Stimulated activated naive CD8-positive, alpha-beta T cell treated with anti-CD3 and anti-CD28 coated beads, Interleukin-15, amount 100 ng/mL, for 72 hours (primary cell): ENCODE measurements at regions not wholly inside any gene's neighbourhood (a gene's known extent, or its start where the extent isn't known, plus 50 kb on each side); places are given as distances from the start of the nearest gene placed in this dataset.

ENCODE experiments used
- ATAC-seq: fragments of 150-1000 bp; cut with Tn5 transposase; 2 replicates; pipeline ENCODE4 v1.10.0; 2021; ENCODE audit warnings: mild to moderate bottlenecking, moderate library complexity
- DNase-seq, 2 donors: peaks; one replicate each; pipeline ENCODE4 v3.0.0; 2021 to 2022
- H3K27ac Mint-ChIP-seq, 2 donors: one replicate each; pipeline ENCODE4 v1.8.0; 2022; ENCODE audit warnings: mild to moderate bottlenecking in 2 of 2, mixed read lengths in 2 of 2, moderate library complexity in 2 of 2
- H3K27me3 Mint-ChIP-seq: one replicate; pipeline ENCODE4 v1.8.0; 2022; ENCODE audit warnings: mixed read lengths
- H3K4me1 Mint-ChIP-seq: one replicate; pipeline ENCODE4 v1.8.0; 2022; ENCODE audit warnings: mild to moderate bottlenecking, mixed read lengths
- H3K4me3 Mint-ChIP-seq, 2 donors: one replicate each; pipeline ENCODE4 v1.8.0; 2022; ENCODE audit warnings: mild to moderate bottlenecking in 2 of 2, mixed read lengths in 2 of 2, moderate library complexity in 1 of 2
- H3K9me3 Mint-ChIP-seq, 2 donors: one replicate each; pipeline ENCODE4 v1.8.0; 2022; ENCODE audit warnings: mixed read lengths in 2 of 2

DNA sequence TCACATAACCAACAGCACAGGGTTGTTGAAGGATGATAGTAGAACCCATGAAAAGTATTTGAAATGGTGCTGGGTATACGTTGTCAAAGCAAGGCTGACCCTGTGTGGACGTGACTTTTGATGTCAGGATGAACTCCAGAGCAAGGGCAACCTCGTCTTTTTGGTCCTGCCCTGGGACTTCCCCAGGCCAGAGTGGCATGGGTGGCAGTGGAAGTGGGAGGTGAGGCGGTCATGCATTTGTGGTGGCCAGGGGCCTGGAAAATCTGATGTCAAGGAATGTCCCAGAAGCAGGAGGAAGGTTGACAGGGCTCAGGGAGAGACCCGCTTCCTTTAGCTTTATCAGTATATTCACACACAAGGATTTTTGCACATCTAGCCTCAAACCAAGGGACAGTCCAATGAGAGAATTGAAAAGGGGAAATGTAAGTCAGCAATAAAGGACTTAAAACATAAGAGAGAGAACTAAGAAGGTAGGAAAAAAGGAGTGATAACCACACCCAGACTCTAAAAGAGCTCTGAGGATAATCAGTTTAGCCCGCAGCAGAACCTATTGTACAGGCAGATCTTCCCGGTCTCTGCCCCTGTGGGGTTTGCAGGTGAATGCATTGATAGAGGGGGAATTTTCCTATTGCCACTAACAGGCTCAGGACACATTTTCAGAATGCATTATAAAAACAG, 98.8 kb upstream of the HDGFL1 start:
- H3K4me3 Mint-ChIP-seq = no peak overlapping the region
- no peak for DNase-seq
- H3K27ac Mint-ChIP-seq = no peak overlapping the region
- H3K9me3 Mint-ChIP-seq = peaks cover 4 to 10% of the 10 kb centered on the region in 2 donors
- H3K4me1 Mint-ChIP-seq = no peaks in the 10 kb centered on the region
- no peaks in the 10 kb centered on the region for H3K27me3 Mint-ChIP-seq
- no peak for ATAC-seq

DNA sequence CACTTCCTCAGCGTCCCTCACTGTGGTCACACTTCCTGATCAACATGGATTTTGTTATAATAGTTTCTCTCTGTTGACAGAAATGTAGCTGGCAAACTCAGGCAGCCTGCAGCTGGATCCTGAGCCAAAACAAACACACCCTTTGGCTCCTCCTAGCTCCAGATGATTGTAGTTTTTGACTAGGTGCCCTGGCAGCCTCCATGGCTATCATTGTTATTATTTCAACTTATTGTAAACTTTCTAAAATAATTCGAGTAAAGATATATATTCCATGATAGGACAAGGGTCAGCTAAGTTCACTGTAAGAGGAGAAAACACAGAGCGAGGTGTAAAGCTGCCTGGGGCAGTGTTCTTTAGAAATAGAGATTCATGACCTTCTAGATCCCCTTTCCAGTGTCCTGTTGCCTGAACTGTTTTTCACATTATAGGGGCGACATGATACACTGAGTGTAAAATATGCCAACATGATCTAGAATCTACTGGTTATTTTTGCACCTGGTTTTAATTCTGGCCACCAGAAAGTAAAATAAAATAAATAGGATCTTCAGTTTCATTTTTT, 98.2 kb upstream of the HDGFL1 start:
- DNase-seq (no peak), ATAC-seq (no peak)
- Mint-ChIP-seq H3K27me3 (no peaks in the 10 kb centered on the region), H3K4me1 (no peaks in the 10 kb centered on the region), H3K27ac (no peak overlapping the region), H3K9me3 (peaks cover 4 to 6% of the 10 kb centered on the region in 2 donors), H3K4me3 (no peak overlapping the region)

DNA sequence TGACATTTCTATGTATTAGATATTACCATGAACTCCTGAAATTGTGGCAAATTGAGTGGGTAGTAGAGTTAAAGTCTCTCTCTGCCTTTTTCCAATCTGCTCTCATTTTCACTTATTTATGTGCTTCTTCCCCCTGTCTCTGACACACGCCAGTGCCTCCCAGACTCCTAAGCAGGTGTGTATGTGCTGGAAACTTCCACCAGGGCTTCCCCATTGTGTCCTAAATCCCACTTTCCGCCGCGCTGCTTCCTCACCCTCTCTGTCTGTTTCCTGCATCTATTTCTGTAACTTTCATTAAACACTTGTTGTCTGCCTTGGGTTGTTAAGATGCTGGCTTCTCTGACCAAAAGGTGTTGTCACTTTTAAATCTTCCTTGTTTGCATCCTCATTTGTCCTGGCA, 97.6 kb upstream of the HDGFL1 start:
- no peak for ATAC-seq
- H3K27ac Mint-ChIP-seq = no peak overlapping the region
- no peak overlapping the region for H3K4me3 Mint-ChIP-seq
- H3K9me3 Mint-ChIP-seq = peaks cover 1 to 4% of the 10 kb centered on the region in 2 donors
- no peaks in the 10 kb centered on the region for H3K4me1 Mint-ChIP-seq
- no peaks in the 10 kb centered on the region for H3K27me3 Mint-ChIP-seq
- DNase-seq = no peak

DNA sequence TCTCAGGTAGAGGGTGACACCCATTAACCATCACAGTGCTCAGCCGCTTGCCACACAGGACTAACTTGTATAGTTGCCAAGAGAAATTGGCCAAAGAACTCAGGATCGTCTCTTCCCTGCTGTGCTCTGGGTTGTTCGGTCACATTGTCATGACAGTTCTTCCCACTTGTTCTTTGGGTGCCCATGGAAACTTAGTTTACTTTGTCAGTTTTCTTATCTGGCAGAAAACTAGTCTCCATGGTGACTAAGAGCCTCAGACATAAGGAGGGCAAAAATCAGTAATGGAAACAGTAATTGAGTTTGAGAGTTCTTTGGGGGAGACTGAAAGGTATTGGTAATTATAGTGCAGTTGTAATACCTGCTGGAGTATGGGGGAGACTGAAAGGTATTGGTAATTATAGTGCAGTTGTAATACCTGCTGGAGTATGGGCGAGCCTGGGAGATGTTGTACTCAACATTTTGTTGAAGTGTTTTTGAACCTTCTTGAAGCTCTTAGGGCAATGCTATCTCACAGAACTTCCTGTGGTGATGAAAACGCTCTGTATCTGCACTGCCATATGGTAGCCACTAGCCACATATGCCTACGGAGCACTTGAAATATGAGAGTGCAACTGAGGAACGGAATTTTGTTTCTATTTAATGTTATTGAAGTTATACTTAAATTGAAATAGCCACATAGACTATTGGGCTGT, 95.2 kb upstream of the HDGFL1 start:
- ATAC-seq (no peak), DNase-seq (no peak)
- Mint-ChIP-seq H3K27me3 (no peaks in the 10 kb centered on the region), H3K4me1 (no peaks in the 10 kb centered on the region), H3K9me3 (peaks cover 0 to 4% of the 10 kb centered on the region in 2 donors), H3K4me3 (no peak overlapping the region), H3K27ac (no peak overlapping the region)

DNA sequence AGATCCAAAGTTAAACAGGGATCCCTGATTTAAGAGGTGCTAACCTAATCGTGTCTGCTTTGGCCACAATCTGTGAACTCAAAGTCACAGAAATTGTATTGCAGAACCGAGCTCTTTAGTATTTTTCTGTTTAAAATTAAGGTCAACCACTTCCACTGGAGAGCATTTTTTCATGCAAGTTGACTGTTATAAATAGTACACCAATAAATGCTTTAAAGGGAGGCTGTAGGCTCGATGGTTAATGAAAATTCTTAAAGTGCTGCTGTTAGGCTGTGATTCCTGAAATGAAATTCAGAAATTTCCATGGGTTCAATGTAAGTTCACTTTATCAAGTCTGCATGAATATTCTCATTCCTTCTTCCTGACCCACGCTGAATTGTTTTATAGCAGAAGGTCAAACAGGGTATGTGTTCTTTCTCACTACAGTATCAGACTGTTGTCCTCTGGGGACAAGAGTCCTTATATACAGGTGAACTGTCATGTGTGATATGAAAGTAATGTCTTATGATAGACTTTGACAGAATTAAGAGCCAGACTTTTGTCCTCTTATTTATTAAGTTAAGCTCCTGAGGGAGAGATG, 92.5 kb upstream of the HDGFL1 start:
- Mint-ChIP-seq H3K9me3 (peaks cover 0 to 1% of the 10 kb centered on the region in 2 donors), H3K4me3 (no peak overlapping the region), H3K27ac (no peak overlapping the region), H3K4me1 (no peaks in the 10 kb centered on the region), H3K27me3 (no peaks in the 10 kb centered on the region)
- DNase-seq = no peak
- ATAC-seq = no peak

DNA sequence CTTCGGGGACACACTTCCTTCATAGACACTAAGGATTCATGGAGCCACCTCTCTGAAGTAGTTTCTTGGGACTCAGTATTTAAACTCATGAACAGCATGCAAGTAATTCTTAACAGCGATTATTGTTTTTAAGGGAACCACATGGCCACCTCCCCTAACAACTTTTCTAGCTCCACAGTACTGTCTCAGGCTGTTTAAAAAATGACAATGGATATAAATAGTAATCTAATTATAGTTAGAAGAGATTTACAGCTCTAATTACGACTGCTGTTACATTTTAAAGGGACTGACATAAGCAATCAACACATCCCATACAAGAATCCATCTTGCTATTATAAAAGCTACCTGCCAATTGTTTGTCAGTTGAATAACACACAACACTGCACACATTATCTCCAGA, 72.1 kb upstream of the HDGFL1 start:
- no peak overlapping the region for H3K27ac Mint-ChIP-seq
- DNase-seq = no peak
- no peak overlapping the region for H3K4me3 Mint-ChIP-seq
- no peaks in the 10 kb centered on the region for H3K9me3 Mint-ChIP-seq
- ATAC-seq = no peak
- no peaks in the 10 kb centered on the region for H3K4me1 Mint-ChIP-seq
- H3K27me3 Mint-ChIP-seq = no peaks in the 10 kb centered on the region

DNA sequence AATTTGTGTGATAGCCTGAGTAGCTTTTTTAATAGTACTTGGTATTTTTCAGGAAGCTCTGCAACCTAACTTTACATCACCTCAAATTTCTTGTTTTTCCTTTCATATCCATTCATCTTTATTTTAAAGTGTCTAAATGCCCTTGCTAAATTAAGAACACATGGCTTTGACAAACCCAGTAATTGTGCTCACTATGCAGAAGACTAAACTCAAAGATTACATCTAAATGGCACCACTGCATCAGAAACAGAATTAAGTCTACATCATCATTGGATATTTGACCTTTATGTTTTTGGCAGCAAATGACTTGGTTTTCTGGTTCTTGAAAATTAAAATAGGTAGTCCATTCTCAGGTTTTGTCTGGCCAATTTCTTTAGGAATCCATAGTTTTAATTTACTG, 69.6 kb upstream of the HDGFL1 start:
- Mint-ChIP-seq H3K9me3 (no peaks in the 10 kb centered on the region), H3K27ac (no peak overlapping the region), H3K27me3 (no peaks in the 10 kb centered on the region), H3K4me1 (no peaks in the 10 kb centered on the region), H3K4me3 (no peak overlapping the region)
- ATAC-seq (no peak), DNase-seq (no peak)

DNA sequence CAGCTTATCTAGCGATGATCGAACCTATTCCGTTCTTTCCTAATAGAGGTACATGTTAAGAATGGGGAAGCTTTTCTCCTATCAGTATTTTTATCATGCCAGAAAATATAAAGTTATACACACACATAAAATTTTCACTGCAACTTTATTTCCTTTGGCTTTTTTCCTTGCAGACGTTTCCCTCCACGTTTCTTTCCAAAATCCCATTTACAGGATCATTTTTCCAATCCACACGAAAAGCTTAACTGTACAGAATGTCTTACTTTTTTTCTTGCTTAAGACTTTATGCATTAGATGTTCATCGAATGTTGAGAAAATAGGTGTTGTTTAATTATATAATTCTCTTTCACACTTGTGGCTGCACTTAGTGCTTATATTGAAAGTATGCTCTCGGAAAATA, 62.9 kb upstream of the HDGFL1 start:
- Mint-ChIP-seq H3K27me3 (no peaks in the 10 kb centered on the region), H3K9me3 (no peaks in the 10 kb centered on the region), H3K4me3 (no peak overlapping the region)

DNA sequence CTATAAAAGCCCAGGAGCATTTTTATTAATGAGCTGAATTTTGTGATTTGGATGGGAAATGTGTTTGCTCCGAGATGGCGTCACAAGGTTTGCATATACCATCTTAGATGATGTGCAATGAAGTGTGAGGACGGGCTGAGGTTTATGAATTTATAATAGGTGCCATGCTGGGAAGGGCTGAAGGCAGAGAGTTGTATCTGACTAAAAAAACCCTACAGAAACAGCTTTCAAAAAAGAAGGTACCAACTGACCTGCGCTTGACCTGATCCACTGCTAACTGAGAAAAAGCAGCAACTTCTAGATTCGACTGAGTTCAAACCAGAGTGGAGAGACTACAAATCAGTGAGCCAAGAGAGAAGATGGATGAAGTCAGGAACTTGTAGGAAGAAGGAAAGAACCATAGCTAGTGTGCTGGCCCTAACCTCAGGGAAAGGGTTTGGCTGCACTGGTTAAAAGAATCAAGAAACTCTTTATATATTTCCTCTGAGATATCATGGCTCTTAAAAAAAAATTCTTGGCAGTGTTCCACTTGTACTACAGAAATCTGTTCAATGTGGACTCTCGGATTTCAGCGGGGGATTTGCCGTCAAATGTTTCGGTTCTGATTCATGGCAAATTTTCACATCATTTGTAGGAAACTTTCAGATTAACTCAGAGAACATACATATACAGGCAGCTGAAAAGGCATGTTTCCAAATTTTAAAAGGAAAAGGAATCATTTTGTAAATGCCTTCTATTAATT, 56.5 kb upstream of the HDGFL1 start:
- Mint-ChIP-seq H3K4me1 (no peaks in the 10 kb centered on the region), H3K27me3 (no peaks in the 10 kb centered on the region), H3K9me3 (no peaks in the 10 kb centered on the region), H3K27ac (no peak overlapping the region), H3K4me3 (no peak overlapping the region)
- no peak for DNase-seq
- ATAC-seq = no peak

More for the DNA sequence above, 62.9 kb upstream of the HDGFL1 start:
- ATAC-seq (no peak), DNase-seq (no peak)
- Mint-ChIP-seq H3K4me1 (no peaks in the 10 kb centered on the region), H3K27ac (no peak overlapping the region)

DNA sequence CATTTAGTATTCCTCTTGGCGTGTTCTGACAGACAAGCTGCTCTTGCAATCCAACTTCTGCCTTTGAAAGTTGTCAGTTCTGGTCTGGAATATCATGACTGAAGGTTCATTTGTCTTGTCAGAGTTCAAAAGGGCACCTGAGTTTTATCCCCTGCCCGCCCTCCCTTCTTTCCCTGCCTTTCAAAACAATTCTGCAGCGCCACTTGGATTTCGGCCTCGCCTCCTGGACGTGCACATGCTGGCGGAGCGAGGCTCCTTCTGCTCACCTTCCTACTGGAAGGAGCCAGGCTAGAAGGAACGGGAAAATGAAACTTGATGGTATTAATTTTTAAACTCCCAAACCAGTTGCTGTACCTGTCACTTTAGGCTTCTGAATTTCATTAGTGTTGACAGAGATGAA, 55.7 kb upstream of the HDGFL1 start:
- Mint-ChIP-seq H3K27me3 (no peaks in the 10 kb centered on the region), H3K9me3 (no peaks in the 10 kb centered on the region), H3K4me1 (no peaks in the 10 kb centered on the region), H3K4me3 (no peak overlapping the region), H3K27ac (no peak overlapping the region)
- no peak for DNase-seq
- ATAC-seq = no peak

DNA sequence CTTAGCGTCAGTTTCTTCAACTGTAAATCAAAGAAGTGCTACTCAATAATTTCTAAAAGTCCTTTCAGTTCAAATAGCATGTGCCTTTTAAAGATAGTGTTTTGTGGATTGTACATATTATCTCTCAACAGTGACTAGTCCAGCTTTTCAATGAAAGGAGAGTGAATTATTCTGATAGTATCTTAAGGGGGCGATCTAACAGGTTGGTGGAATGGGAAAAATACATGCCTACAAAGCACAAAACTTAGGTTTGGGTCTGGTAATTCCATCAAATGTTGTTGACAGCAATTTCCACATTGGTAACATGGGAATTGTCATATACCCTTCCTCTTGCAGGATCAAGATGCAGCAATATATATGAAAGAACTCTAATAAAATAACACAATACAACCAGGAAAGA, 50.1 kb upstream of the HDGFL1 start:
- H3K9me3 Mint-ChIP-seq = peaks cover 0 to under 1% of the 10 kb centered on the region in 2 donors
- H3K4me1 Mint-ChIP-seq = no peaks in the 10 kb centered on the region
- H3K27me3 Mint-ChIP-seq = no peaks in the 10 kb centered on the region
- ATAC-seq = no peak
- DNase-seq = no peak
- H3K27ac Mint-ChIP-seq = no peak overlapping the region
- H3K4me3 Mint-ChIP-seq = no peak overlapping the region
